HepG2 (cell line): ENCODE measurements at regions not wholly inside any gene's neighbourhood (a gene's known extent, or its start where the extent isn't known, plus 50 kb on each side); places are given as distances from the start of the nearest gene placed in this dataset.

ENCODE experiments used
- ATAC-seq: fragments of 200-7000 bp; cut with Tn5 transposase; 3 replicates; pipeline ENCODE4 v1.9.1; 2020; ENCODE audit warnings: mild to moderate bottlenecking, moderate library complexity
- BruUV-seq: library from RNA; stranded (reverse); fragments of 400-500 nt; replicated peaks from 2 replicates; lab custom pipeline; 2021; lab: Mats Ljungman, UMichigan
- CTCF ChIA-PET: fragments of 300-600 bp; formaldehyde crosslinking; extraction: SDS; loops from one replicate; lab custom pipeline; 2021; ENCODE audit warnings: low total read pairs, inconsistent platforms, low intra/inter-chr PET ratio; lab: Yijun Ruan, JAX
- POLR2A ChIA-PET: fragments of 350-600 bp; sonication (Branson Sonifier 250); formaldehyde crosslinking; loops from one replicate; lab custom pipeline; 2020; ENCODE audit warnings: antibody characterized with exemption, inconsistent platforms; lab: Yijun Ruan, JAX
- DNase-seq: peaks from one replicate; pipeline ENCODE4 v3.0.0-alpha.2; 2015; ENCODE audit warnings: low spot score
- FAIRE-seq: peaks from 3 replicates; lab custom pipeline; 2011; peaks lifted over from hg19 to GRCh38; lab: Jason Lieb, UNC
- H2AFZ ChIP-seq: one replicate; pipeline ENCODE4 v1.6.1; 2011; ENCODE audit warnings: low read length, inconsistent platforms
- H3K27ac ChIP-seq: fragments of 300-600 bp; 3 replicates; pipeline ENCODE4 v1.8.0; 2011; ENCODE audit warnings: mixed run types, mild to moderate bottlenecking, mixed read lengths, low read length, inconsistent platforms; ENCODE audit not compliant: insufficient read depth; ENCODE audit errors: extremely low read length
- H3K27me3 ChIP-seq, 2 experiments: fragments of 200-600 bp in 1 of 2; 2 replicates in 1 of 2; 3 replicates in 1 of 2; pipeline versions ENCODE4 v1.6.0 to v1.8.0; 2011; ENCODE audit warnings: low read length in 2 of 2, mild to moderate bottlenecking in 2 of 2, moderate library complexity in 2 of 2, inconsistent platforms in 1 of 2; ENCODE audit not compliant: insufficient read depth in 2 of 2, control insufficient read depth in 1 of 2
- H3K36me3 ChIP-seq, 2 experiments: fragments of 200-600 bp in 1 of 2; replicated peaks in 1 of 2; 2 replicates in 1 of 2; 3 replicates in 1 of 2; pipeline versions ENCODE4 v1.5.1 to v1.8.0; 2011; ENCODE audit warnings: low read length in 2 of 2, inconsistent platforms in 1 of 2; ENCODE audit not compliant: insufficient read depth in 2 of 2, control insufficient read depth in 1 of 2
- H3K4me1 ChIP-seq: 2 replicates; pipeline ENCODE4 v1.5.1; 2012; ENCODE audit warnings: low read length, inconsistent platforms; ENCODE audit not compliant: insufficient read depth
- H3K4me2 ChIP-seq: 2 replicates; pipeline ENCODE4 v1.6.0; 2011; ENCODE audit warnings: low read depth, low read length, inconsistent platforms
- H3K4me3 ChIP-seq, 3 experiments: fragments of 200-600 bp in 1 of 3; sonication (generic), shearing (Covaris generic) in 1 of 3; replicated peaks in 1 of 3; 2 replicates each; pipeline ENCODE4 v1.5.1; 2011 to 2016; ENCODE audit warnings: low read length in 3 of 3, inconsistent platforms in 2 of 3, low read depth in 2 of 3, mild to moderate bottlenecking in 2 of 3, control low read depth in 1 of 3, mixed read lengths in 1 of 3; ENCODE audit not compliant: insufficient read depth in 1 of 3
- H3K79me2 ChIP-seq: one replicate; pipeline ENCODE4 v1.6.1; 2011; ENCODE audit warnings: low read length, inconsistent platforms; ENCODE audit not compliant: insufficient read depth
- H3K9ac ChIP-seq: 2 replicates; pipeline ENCODE4 v1.6.0; 2011; ENCODE audit warnings: mild to moderate bottlenecking, low read depth, low read length, inconsistent platforms; ENCODE audit not compliant: insufficient read depth
- H3K9me3 ChIP-seq: 2 replicates; pipeline ENCODE4 v1.5.1; 2012; ENCODE audit warnings: mild to moderate bottlenecking, low read length
- H4K20me1 ChIP-seq: 2 replicates; pipeline ENCODE4 v1.6.0; 2011; ENCODE audit warnings: inconsistent platforms, mild to moderate bottlenecking, low read length, moderate library complexity; ENCODE audit not compliant: insufficient read depth
- CBX5 ChIP-seq: sonication (generic); formaldehyde crosslinking; IDR thresholded peaks from 2 replicates; pipeline ENCODE4 v1.4.0; 2020; ENCODE audit warnings: missing genetic modification reagents, borderline replicate concordance
- ELF1 ChIP-seq: sonication (generic); formaldehyde crosslinking; IDR thresholded peaks from 2 replicates; pipeline ENCODE4 v1.4.0; 2020; ENCODE audit warnings: missing genetic modification reagents
- FOXO4 ChIP-seq: sonication (generic); formaldehyde crosslinking; conservative IDR thresholded peaks from 2 replicates; pipeline ENCODE4 v1.8.1; 2023; ENCODE audit warnings: missing genetic modification reagents
- HHEX ChIP-seq: IDR thresholded peaks from 2 replicates; pipeline ENCODE4 v1.6.1; 2016; ENCODE audit warnings: control low read depth
- MLXIP ChIP-seq: sonication (generic); formaldehyde crosslinking; IDR thresholded peaks from 2 replicates; pipeline ENCODE4 v1.9.0; 2021; ENCODE audit warnings: missing genetic modification reagents, borderline replicate concordance
- NFATC3 ChIP-seq: sonication (generic); formaldehyde crosslinking; IDR thresholded peaks from 2 replicates; pipeline ENCODE4 v1.5.1; 2020; ENCODE audit warnings: mild to moderate bottlenecking, missing genetic modification reagents
- NFKB2 ChIP-seq: sonication (generic); formaldehyde crosslinking; IDR thresholded peaks from 2 replicates; pipeline ENCODE4 v1.4.0; 2020; ENCODE audit warnings: missing genetic modification reagents, borderline replicate concordance
- PAF1 ChIP-seq: IDR thresholded peaks from 2 replicates; pipeline ENCODE4 v1.6.1; 2016; ENCODE audit warnings: missing genetic modification reagents, missing compliant biosample characterization
- TBX2 ChIP-seq: sonication (generic); formaldehyde crosslinking; IDR thresholded peaks from 2 replicates; pipeline ENCODE4 v1.5.0; 2020; ENCODE audit warnings: missing genetic modification reagents, mild to moderate bottlenecking, borderline replicate concordance
- ZNF136 ChIP-seq: sonication (generic); formaldehyde crosslinking; IDR thresholded peaks from 2 replicates; pipeline ENCODE4 v1.8.1; 2022; ENCODE audit warnings: low read depth, mild to moderate bottlenecking, moderate library complexity, missing genetic modification reagents
- ZNF225 ChIP-seq: sonication (generic); formaldehyde crosslinking; IDR thresholded peaks from 2 replicates; pipeline ENCODE4 v1.4.0; 2020; ENCODE audit warnings: mild to moderate bottlenecking, missing genetic modification reagents
- ZNF558 ChIP-seq: sonication (generic); formaldehyde crosslinking; IDR thresholded peaks from 2 replicates; pipeline ENCODE4 v1.9.0; 2022; ENCODE audit warnings: mild to moderate bottlenecking, missing genetic modification reagents, borderline replicate concordance
- WGBS: methylation state at CpG from one replicate; pipeline ENCODE4 v1.1.6; 2017; ENCODE audit warnings: low lambda C conversion rate; 5-methylcytosine and 5-hydroxymethylcytosine counted together
- in situ Hi-C: cut with HindIII; loops from 2 replicates; pipeline ENCODE4 v1.10.0; 2017; ENCODE audit warnings: low pct_unique_long_range_greater_than_20kb; ENCODE audit not compliant: extremely low pct_ligation_motif_present
- intact Hi-C: fragments of 100-400 bp; cut with micrococcal nuclease; formaldehyde crosslinking; loops from one replicate; pipeline ENCODE4 v1.10.0; 2022; ENCODE audit not compliant: unreplicated experiment
- TF ChIP-seq, protein P1 (sequence below): sonication (generic); formaldehyde crosslinking; IDR thresholded peaks from 2 replicates; pipeline ENCODE4 v1.5.0; 2020; ENCODE audit warnings: missing genetic modification reagents
- TF ChIP-seq, protein P2 (sequence below): sonication (generic); formaldehyde crosslinking; IDR thresholded peaks from 2 replicates; pipeline ENCODE4 v1.8.1; 2023; ENCODE audit warnings: mild to moderate bottlenecking, missing genetic modification reagents, borderline replicate concordance
- TF ChIP-seq, protein P3 (sequence below): sonication (generic); formaldehyde crosslinking; IDR thresholded peaks from 2 replicates; pipeline ENCODE4 v1.4.0; 2020; ENCODE audit warnings: missing genetic modification reagents

DNA sequence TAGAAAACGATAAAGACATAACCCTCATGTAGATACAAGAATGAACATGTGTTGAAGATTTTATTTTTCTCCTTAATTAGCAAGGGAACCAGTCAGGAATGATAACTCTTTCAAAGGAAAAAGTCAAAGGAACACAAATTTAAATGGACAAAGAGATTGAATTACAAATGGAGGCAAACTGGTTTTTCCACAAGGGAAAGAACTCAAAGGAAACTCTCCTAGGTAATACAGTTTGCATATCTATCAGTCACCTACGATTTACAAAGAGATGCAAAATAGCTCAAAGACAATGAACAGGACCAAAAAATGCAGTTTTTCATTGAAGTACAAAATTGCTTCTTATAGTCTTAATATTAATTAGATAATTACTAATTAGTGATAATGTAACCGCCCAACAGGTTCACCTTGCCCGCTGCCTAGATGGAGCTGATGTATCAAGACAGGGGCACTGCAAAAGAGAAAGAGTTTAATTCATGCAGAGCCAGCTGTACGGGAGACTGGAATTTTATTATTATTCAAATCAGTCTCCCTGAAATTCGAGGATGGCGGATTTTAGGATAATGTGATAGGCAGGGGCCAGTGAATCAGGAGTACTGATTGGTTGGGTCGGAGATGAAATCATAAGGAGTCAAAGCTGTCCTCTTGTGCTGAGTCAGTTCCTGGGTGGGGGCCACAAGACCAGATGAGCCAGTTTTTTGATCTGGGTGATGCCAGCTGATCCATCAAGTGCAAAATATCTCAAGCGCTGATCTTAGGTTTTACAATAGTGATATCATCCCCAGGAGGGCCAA is 151.0 kb downstream of the TMEM17 start (continued):
- TF ChIP-seq, protein P1, sequence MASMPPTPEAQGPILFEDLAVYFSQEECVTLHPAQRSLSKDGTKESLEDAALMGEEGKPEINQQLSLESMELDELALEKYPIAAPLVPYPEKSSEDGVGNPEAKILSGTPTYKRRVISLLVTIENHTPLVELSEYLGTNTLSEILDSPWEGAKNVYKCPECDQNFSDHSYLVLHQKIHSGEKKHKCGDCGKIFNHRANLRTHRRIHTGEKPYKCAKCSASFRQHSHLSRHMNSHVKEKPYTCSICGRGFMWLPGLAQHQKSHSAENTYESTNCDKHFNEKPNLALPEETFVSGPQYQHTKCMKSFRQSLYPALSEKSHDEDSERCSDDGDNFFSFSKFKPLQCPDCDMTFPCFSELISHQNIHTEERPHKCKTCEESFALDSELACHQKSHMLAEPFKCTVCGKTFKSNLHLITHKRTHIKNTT (CRISPR knock-in tag): no peak
- no peak for TF ChIP-seq PAF1 (CRISPR knock-in tag)

DNA sequence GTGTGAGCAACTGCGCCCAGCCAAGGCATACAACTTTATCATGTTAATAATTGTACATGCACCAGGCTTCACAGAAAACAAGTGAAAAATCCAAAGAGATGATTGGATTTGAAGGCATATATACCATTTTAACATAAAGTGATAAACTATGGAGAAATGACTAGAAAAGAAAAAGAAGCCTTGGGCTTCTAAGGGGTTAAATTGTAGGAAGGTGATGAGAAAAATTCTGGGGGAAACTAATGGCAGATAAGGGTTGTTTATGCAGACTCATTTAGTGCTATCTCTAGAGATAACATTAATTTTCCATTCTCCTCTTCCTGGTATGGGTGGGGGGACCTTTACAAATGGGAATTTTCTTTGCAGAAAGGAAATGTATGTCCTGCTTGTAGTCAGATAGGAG is 154.0 kb downstream of the TMEM17 start:
- Histone ChIP-seq H3K27ac (no peak overlapping the region), H3K36me3 (no peaks in the 10 kb centered on the region), H3K4me2 (no peak overlapping the region), H3K9me3 (0 out of 2 replicates have a peak, but pooled peaks cover 7% of the 10 kb centered on the region), H3K79me2 (no peaks in the 10 kb centered on the region), H3K9ac (no peak overlapping the region), H3K4me1 (no peaks in the 10 kb centered on the region), H2AFZ (no peak overlapping the region), H3K4me3 (no peak overlapping the region), H4K20me1 (no peaks in the 10 kb centered on the region), H3K27me3 (no peaks in the 10 kb centered on the region)
- WGBS: 41% methylated on average over 1 of the region's 1 CpG
- no peak for FAIRE-seq
- intact Hi-C loops (no loop called here), in situ Hi-C loops (no loop called here)
- no TSS peak for BruUV-seq
- DNase-seq: no peak
- POLR2A ChIA-PET: no interaction called here
- no peak for ATAC-seq
- CTCF ChIA-PET: no interaction called here
- TF ChIP-seq, protein P2, sequence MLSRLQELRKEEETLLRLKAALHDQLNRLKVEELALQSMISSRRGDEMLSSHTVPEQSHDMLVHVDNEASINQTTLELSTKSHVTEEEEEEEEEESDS: no peak
- TF ChIP-seq HHEX (no peak), ZNF558 (CRISPR knock-in tag) (no peak), ZNF136 (no peak), NFKB2 (CRISPR knock-in tag) (no peak), NFATC3 (CRISPR knock-in tag) (no peak), ELF1 (no peak), TBX2 (no peak), MLXIP (CRISPR knock-in tag) (no peak), CBX5 (CRISPR knock-in tag) (no peak), FOXO4 (CRISPR knock-in tag) (no peak), ZNF225 (CRISPR knock-in tag) (no peak)
- TF ChIP-seq, protein P3, sequence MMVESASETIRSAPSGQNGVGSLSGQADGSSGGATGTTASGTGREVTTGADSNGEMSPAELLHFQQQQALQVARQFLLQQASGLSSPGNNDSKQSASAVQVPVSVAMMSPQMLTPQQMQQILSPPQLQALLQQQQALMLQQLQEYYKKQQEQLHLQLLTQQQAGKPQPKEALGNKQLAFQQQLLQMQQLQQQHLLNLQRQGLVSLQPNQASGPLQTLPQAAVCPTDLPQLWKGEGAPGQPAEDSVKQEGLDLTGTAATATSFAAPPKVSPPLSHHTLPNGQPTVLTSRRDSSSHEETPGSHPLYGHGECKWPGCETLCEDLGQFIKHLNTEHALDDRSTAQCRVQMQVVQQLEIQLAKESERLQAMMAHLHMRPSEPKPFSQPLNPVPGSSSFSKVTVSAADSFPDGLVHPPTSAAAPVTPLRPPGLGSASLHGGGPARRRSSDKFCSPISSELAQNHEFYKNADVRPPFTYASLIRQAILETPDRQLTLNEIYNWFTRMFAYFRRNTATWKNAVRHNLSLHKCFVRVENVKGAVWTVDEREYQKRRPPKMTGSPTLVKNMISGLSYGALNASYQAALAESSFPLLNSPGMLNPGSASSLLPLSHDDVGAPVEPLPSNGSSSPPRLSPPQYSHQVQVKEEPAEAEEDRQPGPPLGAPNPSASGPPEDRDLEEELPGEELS (CRISPR knock-in tag): no peak
